NT2/D1 (cell line): ENCODE measurements at regions not wholly inside any gene's neighbourhood (a gene's known extent, or its start where the extent isn't known, plus 50 kb on each side); places are given as distances from the start of the nearest gene placed in this dataset.
"Not testable (repeated sequence)": the region's sequence is repeated elsewhere in the genome, so short reads cannot be mapped to it uniquely, and the experiment has no call there.

Source experiments
- DNase-seq: peaks from one replicate; pipeline ENCODE4 v3.0.0-alpha.2; 2011; ENCODE audit warnings: low read depth, low spot score
- H3K27me3 ChIP-seq: 2 replicates; pipeline ENCODE4 v1.6.0; 2011; ENCODE audit warnings: mild to moderate bottlenecking; ENCODE audit not compliant: insufficient read length, insufficient read depth
- H3K36me3 ChIP-seq: 2 replicates; pipeline ENCODE4 v1.6.1; 2011; ENCODE audit warnings: mild to moderate bottlenecking, low read length, mixed read lengths; ENCODE audit not compliant: insufficient read depth, insufficient read length
- H3K4me1 ChIP-seq: 2 replicates; pipeline ENCODE4 v1.5.1; 2011; ENCODE audit not compliant: insufficient read depth, insufficient read length
- H3K4me3 ChIP-seq: 2 replicates; pipeline ENCODE4 v1.5.1; 2011; ENCODE audit warnings: low read depth; ENCODE audit not compliant: insufficient read length
- H3K9ac ChIP-seq: 2 replicates; pipeline ENCODE4 v1.6.0; 2011; ENCODE audit warnings: low read depth; ENCODE audit not compliant: insufficient read length
- H3K9me3 ChIP-seq: 2 replicates; pipeline ENCODE4 v1.5.1; 2011; ENCODE audit warnings: mild to moderate bottlenecking, low read length; ENCODE audit not compliant: insufficient read depth
- SUZ12 ChIP-seq: IDR thresholded peaks from 2 replicates; pipeline ENCODE4 v1.6.1; 2011; ENCODE audit not compliant: insufficient read length, insufficient read depth; ENCODE audit errors: extremely low read depth
- YY1 ChIP-seq: IDR thresholded peaks from 2 replicates; pipeline ENCODE4 v1.6.1; 2011; ENCODE audit not compliant: insufficient read length, insufficient read depth
- ZNF274 ChIP-seq: IDR thresholded peaks from 2 replicates; pipeline ENCODE4 v1.6.1; 2011; ENCODE audit warnings: mild to moderate bottlenecking, low read depth, low read length

DNA sequence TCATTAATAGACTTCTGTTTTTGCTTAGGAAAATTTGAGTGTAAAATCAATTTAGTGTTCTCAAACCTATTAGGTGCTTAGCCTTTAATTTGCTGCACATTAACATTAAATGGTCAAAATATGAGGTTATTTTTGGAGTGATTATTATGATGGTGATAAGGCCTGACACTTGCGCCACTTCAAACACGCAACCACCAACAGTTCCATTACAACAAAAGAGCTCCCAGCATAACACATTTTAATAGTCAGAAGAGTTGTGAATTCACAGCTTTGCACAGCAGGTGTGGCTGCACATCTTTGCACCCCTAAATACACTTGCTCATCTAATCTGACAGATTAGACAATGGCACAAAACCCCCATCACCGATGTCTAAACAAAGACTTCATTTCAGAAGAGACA, 940.7 kb downstream of the NR2F1-AS1 start:
- H3K9me3 ChIP-seq = no peaks in the 10 kb centered on the region
- no peaks in the 10 kb centered on the region for H3K27me3 ChIP-seq
- no peaks in the 10 kb centered on the region for H3K4me1 ChIP-seq
- H3K4me3 ChIP-seq = no peak overlapping the region
- no peak overlapping the region for H3K9ac ChIP-seq
- TF ChIP-seq YY1 (no peak), SUZ12 (no peak), ZNF274 (no peak)
- no peak for DNase-seq
- H3K36me3 ChIP-seq = no peaks in the 10 kb centered on the region

DNA sequence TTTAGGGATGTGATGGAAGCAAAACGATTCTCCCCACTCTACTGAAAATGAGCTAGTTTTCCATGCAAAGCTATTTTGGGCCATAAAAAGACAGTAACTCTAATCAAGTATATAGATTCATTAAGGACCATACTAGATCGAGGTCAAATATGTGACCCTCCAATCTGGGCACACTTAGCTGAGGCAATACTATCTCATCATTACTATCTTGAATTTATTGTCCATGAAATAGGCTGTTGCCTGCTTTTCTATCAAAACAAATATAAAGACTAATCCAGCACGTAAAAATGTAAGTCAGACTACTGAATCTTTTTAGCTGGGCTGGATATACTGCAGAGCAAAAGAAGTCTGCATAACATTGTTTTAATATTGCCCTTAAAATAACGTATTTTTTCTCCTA, 943.1 kb downstream of the NR2F1-AS1 start:
- Histone ChIP-seq H3K27me3 (no peaks in the 10 kb centered on the region), H3K36me3 (no peaks in the 10 kb centered on the region), H3K9ac (no peak overlapping the region), H3K9me3 (no peaks in the 10 kb centered on the region), H3K4me3 (no peak overlapping the region), H3K4me1 (no peaks in the 10 kb centered on the region)
- DNase-seq = no peak
- no peak for TF ChIP-seq YY1

DNA sequence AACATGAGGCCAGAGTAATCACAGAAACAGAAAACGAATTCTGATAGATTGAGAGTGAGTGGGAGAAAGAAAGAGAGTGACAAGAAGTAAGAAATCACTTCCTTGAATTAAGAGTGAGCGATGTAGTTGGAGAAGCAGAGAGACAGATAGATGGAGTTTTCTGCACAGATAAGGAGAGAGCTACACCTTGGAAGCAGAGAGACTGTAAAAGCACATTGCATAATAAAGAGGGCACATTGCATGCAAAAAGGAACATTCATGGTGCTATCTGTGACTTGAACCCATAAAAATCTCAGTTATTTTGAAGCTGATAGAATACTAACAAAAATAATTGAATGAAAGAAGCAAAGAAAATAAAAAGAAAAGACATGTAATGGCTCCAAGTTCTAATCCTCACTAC, 943.8 kb downstream of the NR2F1-AS1 start:
- Histone ChIP-seq H3K4me1 (no peaks in the 10 kb centered on the region), H3K36me3 (no peaks in the 10 kb centered on the region), H3K4me3 (no peak overlapping the region), H3K9ac (no peak overlapping the region), H3K27me3 (no peaks in the 10 kb centered on the region), H3K9me3 (no peaks in the 10 kb centered on the region)
- TF ChIP-seq ZNF274 (no peak), YY1 (no peak), SUZ12 (no peak)
- no peak for DNase-seq

DNA sequence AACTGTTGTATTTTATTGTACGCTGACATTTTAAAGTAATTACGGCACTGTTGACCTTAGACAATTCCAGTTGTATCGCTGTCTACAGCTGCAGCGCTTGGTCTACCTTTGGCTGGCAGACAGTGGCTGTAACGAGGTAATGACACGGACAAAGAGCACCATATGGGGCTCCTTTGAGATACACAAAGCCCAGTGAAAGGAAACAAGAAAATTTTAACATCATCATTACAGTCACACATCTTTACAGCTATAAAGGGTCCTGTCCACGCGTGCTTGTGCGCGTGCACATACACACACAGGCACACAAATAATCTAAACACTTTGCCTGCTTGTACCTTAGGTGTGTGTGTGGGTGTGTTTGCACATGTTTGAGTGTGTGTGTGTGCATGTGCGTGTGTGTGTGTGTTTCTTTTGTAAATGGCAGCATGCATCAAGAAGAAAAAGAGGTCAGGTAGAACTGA, 946.0 kb downstream of the NR2F1-AS1 start:
- TF ChIP-seq ZNF274 (no peak), SUZ12 (no peak), YY1 (no peak)
- no peak overlapping the region for H3K4me3 ChIP-seq
- no peaks in the 10 kb centered on the region for H3K4me1 ChIP-seq
- no peaks in the 10 kb centered on the region for H3K9me3 ChIP-seq
- H3K36me3 ChIP-seq = no peaks in the 10 kb centered on the region
- no peaks in the 10 kb centered on the region for H3K27me3 ChIP-seq
- no peak overlapping the region for H3K9ac ChIP-seq
- DNase-seq = no peak

DNA sequence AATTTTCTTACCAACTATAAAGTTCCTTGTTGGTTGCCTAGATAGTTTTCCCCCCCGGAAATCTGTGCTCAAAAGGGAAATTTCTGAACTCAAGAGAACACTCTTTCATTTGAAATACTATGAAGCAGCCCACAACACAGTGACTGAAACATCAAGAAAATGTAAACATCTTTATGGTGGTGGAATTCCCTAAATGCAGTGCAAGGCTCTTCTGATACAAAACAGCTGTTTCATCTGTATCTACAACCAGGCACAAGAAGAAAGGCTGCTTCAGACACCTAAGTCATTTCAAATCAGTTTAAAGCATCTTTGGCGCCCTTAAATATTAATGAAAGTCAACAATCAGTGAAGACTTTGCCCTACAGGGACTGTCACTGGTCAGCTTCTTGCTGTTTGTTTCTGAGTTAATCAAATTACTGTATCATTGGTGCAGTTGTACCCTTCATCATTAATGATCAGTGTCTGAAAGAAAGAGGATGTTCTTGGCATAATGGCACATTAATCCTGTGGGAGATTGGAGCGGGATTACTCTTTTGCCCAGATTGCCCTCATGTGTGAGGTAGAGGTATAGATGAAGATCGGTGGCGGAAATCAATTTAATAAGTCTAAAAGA, 947.0 kb downstream of the NR2F1-AS1 start:
- no peak for DNase-seq
- H3K27me3 ChIP-seq = no peaks in the 10 kb centered on the region
- H3K4me1 ChIP-seq = no peaks in the 10 kb centered on the region
- TF ChIP-seq YY1 = no peak
- TF ChIP-seq ZNF274 = no peak
- TF ChIP-seq SUZ12 = no peak
- no peak overlapping the region for H3K9ac ChIP-seq
- no peaks in the 10 kb centered on the region for H3K9me3 ChIP-seq
- no peak overlapping the region for H3K4me3 ChIP-seq
- no peaks in the 10 kb centered on the region for H3K36me3 ChIP-seq

DNA sequence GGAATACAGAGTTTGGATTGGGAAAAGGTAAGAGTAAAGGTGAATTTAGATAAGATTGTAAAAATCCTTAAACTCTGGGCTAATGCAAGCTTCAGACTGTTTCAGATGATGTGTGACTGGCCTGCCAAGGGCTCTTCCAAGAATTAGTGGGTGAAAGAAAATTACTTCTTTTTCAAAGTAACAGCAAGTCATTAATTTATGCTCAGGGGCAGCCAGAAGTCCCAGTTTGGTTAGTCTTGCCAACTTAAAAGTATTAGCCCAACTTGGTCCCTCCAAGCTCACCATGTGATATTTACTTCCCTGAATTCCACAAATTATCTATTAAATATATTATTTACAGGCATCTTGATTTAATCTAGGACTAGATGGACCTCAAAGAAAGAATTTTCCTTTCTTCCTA, 947.8 kb downstream of the NR2F1-AS1 start:
- no peaks in the 10 kb centered on the region for H3K4me1 ChIP-seq

DNA sequence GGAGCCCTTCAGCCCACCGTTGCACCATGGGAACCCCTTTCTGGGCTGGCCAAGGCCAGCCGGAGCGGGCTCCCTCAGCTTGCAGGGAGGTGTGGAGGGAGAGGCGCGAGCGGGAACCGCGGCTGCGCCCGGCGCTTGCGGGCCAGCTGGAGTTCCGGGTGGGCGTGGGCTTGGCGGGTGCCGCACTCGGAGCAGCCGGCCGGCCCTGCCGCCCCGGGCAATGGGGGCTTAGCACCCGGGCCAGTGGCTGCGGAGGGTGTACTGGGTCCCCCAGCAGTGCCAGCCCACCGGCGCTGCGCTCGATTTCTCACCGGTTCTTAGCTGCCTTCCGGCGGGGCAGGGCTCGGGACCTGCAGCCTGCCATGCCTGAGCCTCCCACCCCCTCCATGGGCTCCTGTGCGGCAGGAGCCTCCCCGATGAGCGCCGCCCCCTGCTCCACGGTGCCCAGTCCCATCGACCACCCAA, 949.8 kb downstream of the NR2F1-AS1 start:
- H3K36me3 ChIP-seq, H3K9ac ChIP-seq, H3K9me3 ChIP-seq, H3K4me3 ChIP-seq, DNase-seq, H3K4me1 ChIP-seq, H3K27me3 ChIP-seq: not testable (repeated sequence)

More for the DNA sequence above, 947.8 kb downstream of the NR2F1-AS1 start:
- H3K9ac ChIP-seq = no peak overlapping the region
- H3K4me3 ChIP-seq = no peak overlapping the region
- H3K36me3 ChIP-seq = no peaks in the 10 kb centered on the region
- no peak for DNase-seq
- H3K9me3 ChIP-seq = no peaks in the 10 kb centered on the region
- TF ChIP-seq SUZ12 (no peak), ZNF274 (no peak), YY1 (no peak)
- H3K27me3 ChIP-seq = no peaks in the 10 kb centered on the region

DNA sequence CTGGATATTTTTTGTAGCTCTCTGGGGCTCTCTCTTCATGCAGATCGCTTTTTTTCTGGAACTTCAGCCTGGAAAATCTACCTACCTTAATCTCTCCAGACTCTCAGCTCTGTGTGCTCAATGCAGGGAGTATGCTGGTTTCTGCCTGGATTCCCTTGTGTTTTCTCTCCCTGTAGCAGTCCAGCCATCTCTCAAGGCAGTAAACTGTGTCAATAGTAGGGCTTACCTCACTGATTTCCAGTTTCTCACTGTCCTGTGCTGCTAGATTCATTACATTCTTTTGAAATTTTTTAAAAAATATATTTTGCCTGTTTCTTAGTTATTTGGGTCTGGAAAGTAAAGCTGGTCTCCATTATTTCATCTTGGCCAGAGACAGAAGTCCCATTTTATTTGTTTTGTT, 951.4 kb downstream of the NR2F1-AS1 start:
- H3K4me3 ChIP-seq = no peak overlapping the region
- no peak for TF ChIP-seq ZNF274
- no peak for TF ChIP-seq YY1
- TF ChIP-seq SUZ12 = no peak
- H3K27me3 ChIP-seq = no peaks in the 10 kb centered on the region
- no peaks in the 10 kb centered on the region for H3K36me3 ChIP-seq
- H3K4me1 ChIP-seq = no peaks in the 10 kb centered on the region
- no peaks in the 10 kb centered on the region for H3K9me3 ChIP-seq
- no peak for DNase-seq
- no peak overlapping the region for H3K9ac ChIP-seq
